H1 (cell line): ENCODE measurements at regions not wholly inside any gene's neighbourhood (a gene's known extent, or its start where the extent isn't known, plus 50 kb on each side); places are given as distances from the start of the nearest gene placed in this dataset.

Experiments
- CTCF ChIA-PET: fragments of 300-600 bp; sonication (Branson Sonifier 250); formaldehyde crosslinking; loops from one replicate; lab custom pipeline; 2021; ENCODE audit not compliant: partially characterized antibody; lab: Charles Lee
- POLR2A ChIA-PET: fragments of 300-600 bp; sonication (Branson Sonifier 250); formaldehyde crosslinking; loops from one replicate; lab custom pipeline; 2021; ENCODE audit warnings: inconsistent platforms; ENCODE audit not compliant: partially characterized antibody; lab: Charles Lee
- DNase-seq, 2 experiments: peaks; one replicate each; pipeline versions ENCODE4 v3.0.0 to v3.0.0-alpha.2; 2010 to 2022; ENCODE audit warnings: low spot score in 2 of 2, low read depth in 1 of 2, mixed read lengths in 1 of 2
- FAIRE-seq: peaks from 2 replicates; lab custom pipeline; 2011; peaks lifted over from hg19 to GRCh38; lab: Jason Lieb, UNC
- H2AFZ ChIP-seq: 2 replicates; pipeline ENCODE4 v1.8.1; 2012; ENCODE audit warnings: low read length, inconsistent platforms
- H2AK5ac ChIP-seq: 2 replicates; pipeline ENCODE4 v1.6.1; 2013; ENCODE audit warnings: low read depth, low read length
- H2BK120ac ChIP-seq: replicated peaks from 2 replicates; pipeline ENCODE3; 2013; ENCODE audit warnings: low read depth, low read length, inconsistent platforms
- H2BK12ac ChIP-seq: 2 replicates; pipeline ENCODE4 v1.6.1; 2013; ENCODE audit warnings: low read depth, low read length
- H2BK15ac ChIP-seq: 2 replicates; pipeline ENCODE4 v1.6.1; 2013; ENCODE audit warnings: low read length
- H2BK20ac ChIP-seq: 2 replicates; pipeline ENCODE4 v1.6.1; 2013; ENCODE audit warnings: low read length
- H2BK5ac ChIP-seq: 2 replicates; pipeline ENCODE4 v1.6.1; 2013; ENCODE audit warnings: low read depth, low read length
- H3K14ac ChIP-seq: 2 replicates; pipeline ENCODE4 v1.6.1; 2013; ENCODE audit warnings: inconsistent platforms; ENCODE audit not compliant: insufficient read length
- H3K18ac ChIP-seq: 2 replicates; pipeline ENCODE4 v1.6.1; 2013; ENCODE audit warnings: low read length; ENCODE audit errors: extremely low read depth
- H3K23ac ChIP-seq: 2 replicates; pipeline ENCODE4 v1.6.1; 2013; ENCODE audit warnings: inconsistent platforms; ENCODE audit not compliant: insufficient read length
- H3K23me2 ChIP-seq: 2 replicates; pipeline ENCODE4 v1.6.1; 2013; ENCODE audit warnings: low read depth, low read length
- H3K27ac ChIP-seq: 2 replicates; pipeline ENCODE4 v1.6.1; 2011; ENCODE audit warnings: low read depth, low read length, inconsistent platforms
- H3K27me3 ChIP-seq, 4 experiments: replicated peaks in 1 of 4; 1 replicate in 1 of 4; 2 replicates in 3 of 4; pipeline versions ENCODE4 v1.6.1 to v1.8.1; 2011 to 2013; ENCODE audit warnings: low read length in 3 of 4, mild to moderate bottlenecking in 3 of 4, inconsistent platforms in 2 of 4, mixed read lengths in 2 of 4, moderate library complexity in 1 of 4; ENCODE audit not compliant: control insufficient read depth in 3 of 4, insufficient read depth in 3 of 4; ENCODE audit errors: extremely low read depth in 1 of 4
- H3K36me3 ChIP-seq, 4 experiments: 2 replicates each; pipeline versions ENCODE4 v1.6.1 to v1.8.1; 2011 to 2013; ENCODE audit warnings: mild to moderate bottlenecking in 4 of 4, low read length in 3 of 4, moderate library complexity in 2 of 4, control low read depth in 1 of 4, inconsistent platforms in 1 of 4; ENCODE audit not compliant: insufficient read depth in 4 of 4, control insufficient read depth in 2 of 4
- H3K4ac ChIP-seq: replicated peaks from 2 replicates; pipeline ENCODE3; 2013; ENCODE audit warnings: low read length, low read depth, mixed read lengths, inconsistent platforms; ENCODE audit not compliant: insufficient read length
- H3K4me1 ChIP-seq, 4 experiments: replicated peaks in 1 of 4; 1 replicate in 1 of 4; 2 replicates in 3 of 4; pipeline versions ENCODE4 v1.6.1 to v1.8.1; 2011 to 2013; ENCODE audit warnings: low read length in 3 of 4, inconsistent platforms in 2 of 4, mixed read lengths in 1 of 4; ENCODE audit not compliant: insufficient read depth in 4 of 4, control insufficient read depth in 3 of 4
- H3K4me2 ChIP-seq, 2 experiments: 2 replicates each; pipeline versions ENCODE4 v1.6.1 to v1.8.1; 2011 to 2013; ENCODE audit warnings: low read depth in 2 of 2, low read length in 2 of 2, control low read depth in 1 of 2, inconsistent platforms in 1 of 2, mild to moderate bottlenecking in 1 of 2; ENCODE audit not compliant: insufficient read depth in 1 of 2
- H3K4me3 ChIP-seq, 4 experiments: fragments of 200-600, 300-600 bp in 1 of 4; sonication (generic), shearing (Covaris generic), sonication (Bioruptor Twin) in 1 of 4; 2 replicates each; pipeline versions ENCODE4 v1.5.1 to v1.8.1; 2011 to 2016; ENCODE audit warnings: low read length in 4 of 4, low read depth in 3 of 4, control low read depth in 2 of 4, inconsistent platforms in 2 of 4, mild to moderate bottlenecking in 2 of 4, mixed read lengths in 1 of 4, moderate library complexity in 1 of 4; ENCODE audit not compliant: insufficient read depth in 2 of 4; ENCODE audit errors: extremely low read depth in 1 of 4
- H3K56ac ChIP-seq: replicated peaks from 2 replicates; pipeline ENCODE3; 2013; ENCODE audit warnings: low read depth, mild to moderate bottlenecking, mixed read lengths, low read length, inconsistent platforms; ENCODE audit not compliant: insufficient read length
- H3K79me1 ChIP-seq: 2 replicates; pipeline ENCODE4 v1.6.1; 2013; ENCODE audit warnings: low read depth, low read length, control low read depth
- H3K79me2 ChIP-seq, 2 experiments: 2 replicates each; pipeline versions ENCODE4 v1.6.1 to v1.8.1; 2012 to 2013; ENCODE audit warnings: low read length in 2 of 2, mild to moderate bottlenecking in 2 of 2, inconsistent platforms in 1 of 2; ENCODE audit not compliant: insufficient read depth in 2 of 2, control insufficient read depth in 1 of 2
- H3K9ac ChIP-seq, 4 experiments: replicated peaks in 1 of 4; 1 replicate in 1 of 4; 2 replicates in 3 of 4; pipeline versions ENCODE4 v1.6.1 to v1.8.1; 2011 to 2013; ENCODE audit warnings: low read depth in 3 of 4, low read length in 3 of 4, control low read depth in 2 of 4, mild to moderate bottlenecking in 2 of 4, moderate library complexity in 2 of 4, inconsistent platforms in 1 of 4; ENCODE audit errors: extremely low read depth in 1 of 4
- H3K9me3 ChIP-seq, 2 experiments: 2 replicates each; pipeline versions ENCODE4 v1.6.1 to v1.8.1; 2012 to 2013; ENCODE audit warnings: mild to moderate bottlenecking in 2 of 2, moderate library complexity in 2 of 2, control low read depth in 1 of 2, inconsistent platforms in 1 of 2, low read depth in 1 of 2, low read length in 1 of 2, mixed read lengths in 1 of 2; ENCODE audit not compliant: insufficient read depth in 2 of 2
- H4K20me1 ChIP-seq, 2 experiments: replicated peaks in 1 of 2; 2 replicates each; pipeline versions ENCODE3 to v1.8.1; 2011 to 2013; ENCODE audit warnings: inconsistent platforms in 2 of 2, low read length in 2 of 2, mild to moderate bottlenecking in 1 of 2; ENCODE audit not compliant: insufficient read depth in 2 of 2, control insufficient read depth in 1 of 2
- H4K5ac ChIP-seq: 2 replicates; pipeline ENCODE4 v1.6.1; 2013; ENCODE audit warnings: low read length, low read depth, mixed read lengths, inconsistent platforms; ENCODE audit not compliant: insufficient read length
- H4K8ac ChIP-seq: 2 replicates; pipeline ENCODE4 v1.8.0; 2013; ENCODE audit warnings: mild to moderate bottlenecking, moderate library complexity, low read length, inconsistent platforms; ENCODE audit not compliant: insufficient read depth; ENCODE audit errors: extremely low read depth
- H4K91ac ChIP-seq: replicated peaks from 2 replicates; pipeline ENCODE3; 2013; ENCODE audit warnings: low read length, mixed read lengths, inconsistent platforms; ENCODE audit not compliant: insufficient read length
- BCL11A ChIP-seq, 2 experiments: IDR thresholded peaks; one replicate each; pipeline ENCODE4 v1.6.1; 2011; ENCODE audit warnings: low read depth in 2 of 2, low read length in 2 of 2, mild to moderate bottlenecking in 2 of 2
- CEBPB ChIP-seq: IDR thresholded peaks from 2 replicates; pipeline ENCODE4 v1.6.1; 2012; ENCODE audit warnings: low read depth, low read length
- CHD1 ChIP-seq: IDR thresholded peaks from 2 replicates; pipeline ENCODE4 v1.6.1; 2012; ENCODE audit warnings: low read depth, low read length, improper control_type of control experiment
- POU5F1 ChIP-seq: IDR thresholded peaks from 2 replicates; pipeline ENCODE4 v1.6.1; 2011; ENCODE audit warnings: low read depth, mild to moderate bottlenecking, low read length, moderate library complexity
- RAD21 ChIP-seq, 2 experiments: IDR thresholded peaks in 1 of 2; conservative IDR thresholded peaks in 1 of 2; 2 replicates each; pipeline ENCODE4 v1.6.1; 2011; ENCODE audit warnings: low read depth in 2 of 2, low read length in 2 of 2, improper control_type of control experiment in 1 of 2, inconsistent platforms in 1 of 2, mild to moderate bottlenecking in 1 of 2, moderate library complexity in 1 of 2
- SIRT6 ChIP-seq: IDR thresholded peaks from one replicate; pipeline ENCODE4 v1.7.1; 2012; ENCODE audit warnings: low read length, inconsistent platforms
- SP1 ChIP-seq: IDR thresholded peaks from 2 replicates; pipeline ENCODE4 v1.6.1; 2011; ENCODE audit warnings: low read depth, low read length
- SRF ChIP-seq: IDR thresholded peaks from 2 replicates; pipeline ENCODE4 v1.6.1; 2011; ENCODE audit warnings: mild to moderate bottlenecking, low read depth, low read length, moderate library complexity
- SUZ12 ChIP-seq: fragments of 200-600 bp; sonication (generic); IDR thresholded peaks from 2 replicates; pipeline ENCODE4 v1.6.1; 2012; ENCODE audit warnings: mild to moderate bottlenecking, inconsistent platforms, low read length, moderate library complexity, mixed read lengths
- TBP ChIP-seq: IDR thresholded peaks from 2 replicates; pipeline ENCODE4 v1.6.1; 2011; ENCODE audit warnings: low read depth, low read length, improper control_type of control experiment
- WGBS, 2 experiments: shearing (Covaris generic) in 1 of 2; methylation state at CpG; one replicate each; pipeline versions ENCODE4 v1.1.6 to v1.1.7; 2013 to 2015; ENCODE audit warnings: low lambda C conversion rate in 2 of 2, mixed read lengths in 2 of 2, inconsistent platforms in 1 of 2, low coverage in 1 of 2, missing lambda C conversion rate in 1 of 2; ENCODE audit not compliant: insufficient replicate concordance in 2 of 2, insufficient coverage in 1 of 2, insufficient read length in 1 of 2; ENCODE audit errors: extremely low coverage in 1 of 2, missing lambda C conversion rate in 1 of 2; 5-methylcytosine and 5-hydroxymethylcytosine counted together

DNA sequence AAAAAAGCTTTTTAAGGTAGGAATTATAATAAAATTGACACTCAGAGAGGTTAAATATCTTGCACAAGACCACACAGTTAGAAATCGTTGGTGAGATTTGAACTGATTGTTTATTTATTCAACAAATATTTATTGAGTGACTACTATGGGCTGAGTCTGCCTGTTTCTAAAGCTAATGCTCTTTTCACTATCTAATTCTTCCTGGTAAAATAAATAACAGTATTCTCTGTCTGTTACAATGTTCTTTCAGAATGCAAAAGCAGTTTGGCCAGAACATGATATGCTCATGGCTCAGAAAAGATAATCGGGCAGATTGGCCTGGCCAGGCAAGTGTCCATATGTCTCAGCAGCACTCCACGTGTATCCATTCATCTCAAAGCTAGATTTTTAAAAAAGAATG lies 82.0 kb downstream of the BTG1 start:
- Histone ChIP-seq H3K9ac (no peak overlapping the region), H3K4me3 (no peak overlapping the region), H2BK5ac (no peak overlapping the region), H3K36me3 (no peaks in the 10 kb centered on the region), H4K5ac (no peak overlapping the region), H2AFZ (no peak overlapping the region), H3K27ac (no peak overlapping the region), H3K4me2 (no peak overlapping the region), H3K14ac (no peak overlapping the region), H3K4me1 (no peaks in the 10 kb centered on the region)
- no peak for TF ChIP-seq SIRT6
- no peak for TF ChIP-seq CEBPB
- no peak for TF ChIP-seq SUZ12
- TF ChIP-seq POU5F1: no peak
- TF ChIP-seq SRF: no peak
- TF ChIP-seq RAD21 (IDR thresholded peaks at IDR 0.05 in 1 of 2, conservative IDR thresholded peaks at IDR 0.05 in 1 of 2; ENCODE audit: low read depth in 2 of 2, low read length in 2 of 2): no peak
- no peak for TF ChIP-seq CHD1
- no peak for TF ChIP-seq BCL11A (IDR thresholded peaks at IDR 0.05; ENCODE audit: low read depth in 2 of 2, low read length in 2 of 2)
- TF ChIP-seq TBP: no peak
- TF ChIP-seq SP1: no peak
- TF ChIP-seq, all 59 proteins: peak for 0
- Histone ChIP-seq H4K91ac (no peak overlapping the region), H2AK5ac (no peak overlapping the region), H2BK15ac (no peak overlapping the region), H4K20me1 (no peaks in the 10 kb centered on the region), H3K18ac (no peak overlapping the region), H3K79me2 (no peaks in the 10 kb centered on the region), H3K9me3 (no peaks in the 10 kb centered on the region), H2BK120ac (no peak overlapping the region), H4K8ac (no peak overlapping the region), H3K23me2 (no peaks in the 10 kb centered on the region), H3K56ac (no peak overlapping the region), H3K27me3 (no peaks in the 10 kb centered on the region), H2BK12ac (no peak overlapping the region), H2BK20ac (no peak overlapping the region), H3K23ac (no peak overlapping the region), H3K4ac (no peak overlapping the region), H3K79me1 (no peaks in the 10 kb centered on the region)
- CTCF ChIA-PET: interaction anchor here (1.5 to 1.7 kb wide), 2 partner anchors 10 to 82 kb away, joined by 3 to 5 read pairs; partner anchors contain the start of gene BTG1
- WGBS, 2 experiments: 90% methylated on average over 3 of the region's 3 CpGs; no CpG with 5 or more reads in 1 of the 2 experiments
- POLR2A ChIA-PET: interaction anchor here (1.1 kb wide), 2 partner anchors 13 to 82 kb away, joined by 3 to 5 read pairs; partner anchors contain the start of gene BTG1
- DNase-seq (no peak), FAIRE-seq (no peak)
